Cardiac fibroblast (primary cell): ENCODE measurements at regions not wholly inside any gene's neighbourhood (a gene's known extent, or its start where the extent isn't known, plus 50 kb on each side); places are given as distances from the start of the nearest gene placed in this dataset.

Source experiments
- DNase-seq, 2 donors: peaks; one replicate each; pipeline versions ENCODE4 v3.0.0 to v3.0.0-alpha.2; 2010; ENCODE audit warnings: low read depth in 2 of 2
- H3K4me3 ChIP-seq, 2 donors: replicated peaks in 1 of 2; 1 replicate in 1 of 2; 2 replicates in 1 of 2; pipeline ENCODE4 v1.5.1; 2011; ENCODE audit warnings: low read depth in 2 of 2, low read length in 2 of 2, mild to moderate bottlenecking in 2 of 2, moderate library complexity in 1 of 2
- CTCF ChIP-seq: IDR thresholded peaks from one replicate; pipeline ENCODE4 v1.5.1; 2011; ENCODE audit warnings: low read depth, mild to moderate bottlenecking, low read length, inconsistent platforms

GRCh38 chr1:43009274-43009673 is 50.6 kb upstream of the SLC2A1 start:
- no peak overlapping the region for H3K4me3 ChIP-seq
- DNase-seq, result no peak
- no peak for TF ChIP-seq CTCF

GRCh38 chr1:43008115-43009060 is 49.7 kb upstream of the SLC2A1 start:
- DNase-seq, result no peak
- no peak for TF ChIP-seq CTCF
- H3K4me3 ChIP-seq, result no peak overlapping the region
